SIG-M5 treated with dmso at 0.1 percent for 504 hours (cell line): ENCODE measurements at regions not wholly inside any gene's neighbourhood (a gene's known extent, or its start where the extent isn't known, plus 50 kb on each side); places are given as distances from the start of the nearest gene placed in this dataset.
"Not testable (repeated sequence)": the region's sequence is repeated elsewhere in the genome, so short reads cannot be mapped to it uniquely, and the experiment has no call there.

ENCODE experiments used
- DNase-seq: peaks from one replicate; lab custom pipeline; 2025; ENCODE audit not compliant: unreplicated experiment; lab: John Stamatoyannopoulos, UW

DNA sequence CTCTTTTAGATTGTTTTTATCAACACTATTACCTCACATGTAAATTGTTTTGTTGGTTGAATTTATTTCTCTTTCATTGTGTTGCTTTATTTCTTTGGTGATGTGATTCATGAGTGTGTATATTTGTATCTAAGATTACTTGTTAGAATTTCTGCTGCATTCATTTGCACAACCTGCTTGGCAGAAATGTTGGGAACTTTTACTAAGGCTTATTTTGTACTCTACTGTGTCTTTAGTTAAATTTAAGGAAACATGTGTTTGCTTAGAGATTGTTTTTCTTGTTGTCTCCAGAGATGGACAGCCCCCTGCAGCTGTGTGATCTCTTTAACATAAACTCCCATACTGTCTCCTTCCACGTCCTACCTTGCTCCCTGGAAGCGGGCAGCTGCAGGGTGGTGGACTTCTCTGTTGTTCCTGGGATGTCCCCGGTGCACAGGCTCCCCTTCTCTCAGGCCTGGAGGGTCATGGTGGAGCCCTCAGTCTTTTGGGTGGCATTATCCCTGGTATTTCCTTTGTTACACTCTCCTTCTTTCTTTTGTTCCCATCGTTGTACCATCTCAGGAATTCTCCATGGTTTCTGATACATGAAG is 212.0 kb upstream of the SPRY2 start:
- no peak for DNase-seq

DNA sequence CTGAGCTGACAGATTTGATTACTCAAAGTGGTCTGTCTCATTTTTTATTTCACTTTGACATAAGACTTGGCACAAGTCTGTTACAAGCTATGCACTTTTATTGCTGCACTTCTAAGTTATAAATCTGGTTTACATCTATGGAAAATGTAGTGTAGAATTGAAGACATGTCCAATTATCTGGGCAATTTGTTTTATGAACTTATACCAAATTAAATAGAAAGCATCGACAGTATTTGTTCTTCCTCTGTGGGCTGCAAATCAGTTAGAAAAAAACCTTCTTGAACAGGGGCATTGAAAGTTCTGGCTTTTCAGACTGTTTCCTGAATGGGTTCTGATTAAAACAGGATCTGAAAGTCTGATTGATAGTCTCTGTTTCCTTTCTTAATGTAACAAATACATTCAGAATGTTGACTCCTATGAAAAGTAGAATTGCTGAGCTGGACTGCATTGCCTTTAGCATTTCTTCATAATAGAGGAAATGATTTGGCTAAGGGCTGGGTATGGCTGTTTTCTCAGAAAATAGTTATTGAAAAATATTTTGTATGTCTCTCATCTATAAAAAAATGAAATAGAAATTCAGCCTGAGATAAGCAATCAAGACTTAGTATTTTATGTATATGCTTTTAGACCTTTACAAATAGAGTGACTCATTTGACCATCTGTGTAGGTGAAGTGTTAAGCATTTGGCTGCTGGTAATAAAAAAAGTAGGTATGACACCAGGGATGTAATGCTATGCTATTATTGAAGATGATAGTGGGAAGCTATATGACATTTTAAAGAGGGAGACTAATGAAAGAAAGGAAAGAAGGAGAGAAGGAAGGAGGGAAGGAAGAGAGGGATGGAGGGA is 210.9 kb upstream of the SPRY2 start:
- DNase-seq = no peak

DNA sequence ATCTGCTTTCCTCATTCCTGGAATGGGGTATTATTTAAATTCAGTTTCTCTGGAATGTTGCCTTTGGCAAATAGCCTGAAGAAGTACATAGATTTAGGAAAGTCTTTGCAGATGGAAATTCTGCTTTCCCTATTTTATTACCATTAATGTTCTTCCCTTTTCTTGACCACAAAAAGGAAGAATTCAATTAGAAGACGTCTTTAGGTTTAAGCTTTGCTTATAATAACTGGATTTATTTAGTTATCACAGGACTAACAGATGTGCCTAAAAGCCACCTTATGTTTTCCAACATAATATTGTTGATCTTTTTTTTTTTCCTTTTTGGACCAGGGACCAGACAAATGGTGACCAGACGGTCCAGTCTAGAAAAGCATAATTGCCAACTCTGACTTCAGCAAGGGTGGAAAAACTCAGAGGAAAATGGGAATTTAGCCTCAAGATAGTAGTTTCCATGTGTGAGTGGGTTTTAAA is 210.1 kb upstream of the SPRY2 start:
- no peak for DNase-seq

DNA sequence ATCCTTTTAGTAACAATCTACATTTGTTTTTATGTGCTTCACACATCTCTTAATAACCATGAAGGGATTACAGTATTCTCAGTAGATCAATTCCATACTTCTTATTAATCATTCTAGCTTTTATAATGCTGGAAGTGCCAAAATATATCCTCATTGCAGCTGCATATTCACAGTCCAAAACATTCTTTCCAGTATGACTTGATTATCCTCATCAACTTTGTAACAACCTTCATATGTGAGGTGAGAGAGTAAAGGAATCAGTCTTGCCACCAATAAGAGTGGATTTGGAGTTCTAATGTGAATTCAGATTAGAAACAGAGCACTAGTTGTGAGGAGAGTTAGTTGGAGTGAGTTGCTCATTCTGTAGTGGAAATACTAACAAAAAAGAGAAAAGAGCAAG is 208.0 kb upstream of the SPRY2 start:
- DNase-seq = no peak

DNA sequence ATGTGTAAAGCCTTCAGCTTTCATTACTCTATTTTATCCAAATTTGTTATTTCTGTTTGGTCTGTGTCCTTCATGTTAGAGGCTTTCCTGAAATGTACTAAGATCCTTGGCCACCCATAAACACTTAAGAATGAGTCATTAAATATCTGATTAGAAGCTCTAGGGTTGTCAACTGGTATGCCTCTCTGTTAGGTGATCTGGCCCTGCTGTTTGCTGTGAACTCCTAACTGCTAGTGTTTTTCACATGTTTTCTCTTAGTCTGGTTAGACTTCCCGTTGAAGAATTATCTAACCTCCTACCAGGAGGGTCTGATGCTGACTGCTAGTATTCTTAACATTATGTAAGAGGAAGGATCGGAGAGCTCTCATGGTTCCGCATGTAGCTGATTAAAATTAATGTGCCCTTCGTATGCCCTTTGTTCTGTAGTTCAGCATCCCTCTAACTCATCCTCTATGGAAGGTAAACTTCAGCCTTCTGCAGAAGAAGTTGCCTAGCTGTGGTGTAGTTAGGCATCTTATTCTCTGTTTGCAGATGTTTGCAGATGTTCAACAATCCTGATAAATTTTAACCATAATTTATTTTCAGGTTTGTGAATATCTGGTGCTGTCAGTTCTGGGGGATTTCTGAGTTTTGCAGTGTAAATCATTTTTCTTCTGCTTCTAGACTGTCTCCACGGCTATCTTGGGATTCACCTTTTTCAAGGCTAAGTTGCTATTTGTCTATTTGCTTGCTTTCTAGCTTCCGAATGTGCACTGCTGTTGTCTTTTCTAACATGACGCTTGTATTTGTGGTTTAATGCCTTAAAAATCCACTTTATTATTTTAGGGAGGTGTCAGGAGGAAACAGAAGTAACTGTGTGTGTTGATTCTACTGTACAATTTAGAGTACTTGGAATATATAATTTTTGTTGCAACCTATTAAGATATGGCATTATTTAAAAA is 207.2 kb upstream of the SPRY2 start:
- no peak for DNase-seq

DNA sequence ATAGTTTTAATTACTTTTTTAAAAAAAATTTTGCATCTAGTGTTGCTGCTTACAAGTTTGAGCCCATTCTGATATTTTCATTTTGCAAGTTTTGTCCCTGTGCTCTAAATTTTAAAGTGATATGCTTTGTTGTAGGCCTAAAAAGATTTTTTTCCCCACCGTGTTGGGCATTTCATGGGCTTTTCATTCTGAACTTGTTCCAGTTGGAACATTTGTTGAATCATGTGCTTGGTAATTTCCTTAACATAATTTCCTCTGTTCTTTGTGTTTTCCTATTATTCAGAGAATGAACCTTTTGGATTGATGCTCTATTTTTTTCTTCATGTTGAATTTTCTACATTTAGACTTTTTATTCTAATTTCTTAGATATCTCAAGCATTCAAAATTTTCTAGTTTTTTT is 206.4 kb upstream of the SPRY2 start:
- DNase-seq = no peak

DNA sequence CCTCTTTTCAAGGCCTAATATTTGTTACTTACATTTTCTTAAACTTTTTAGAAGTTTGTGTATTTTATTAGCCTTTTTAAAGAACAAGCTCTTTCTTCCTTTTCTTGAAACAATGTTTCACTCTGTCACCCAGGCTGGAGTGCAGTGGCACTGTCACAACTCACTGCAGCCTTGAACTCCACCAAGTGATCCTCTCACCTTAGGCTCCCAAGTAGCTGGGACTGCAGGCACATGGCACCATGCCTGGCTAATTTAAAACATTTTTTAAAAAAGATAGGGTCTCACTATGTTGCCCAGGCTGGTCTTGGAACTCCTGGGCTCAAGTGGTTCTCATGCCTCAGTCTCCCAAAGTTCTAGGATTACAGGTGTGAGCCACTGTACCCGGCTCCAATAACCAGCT is 192.2 kb upstream of the SPRY2 start:
- no peak for DNase-seq

DNA sequence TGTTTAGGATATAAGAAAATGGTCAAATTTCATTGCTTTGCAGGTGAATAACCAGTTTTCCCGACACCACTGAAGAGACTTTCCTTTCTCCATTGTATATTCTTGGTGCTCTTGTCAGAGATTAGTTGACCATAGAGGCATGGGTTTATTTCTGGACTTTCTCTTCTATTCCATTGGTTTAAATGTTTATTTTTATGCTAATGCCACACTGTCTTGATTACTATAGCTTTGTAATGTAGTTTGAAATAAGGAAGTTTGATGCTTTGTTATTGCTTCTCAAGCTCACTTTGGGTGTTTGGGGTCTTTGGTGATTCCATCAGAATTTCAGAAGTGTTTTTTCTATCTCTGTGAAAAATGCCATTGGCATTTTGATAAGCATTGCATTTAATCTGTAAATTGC is 190.0 kb upstream of the SPRY2 start:
- no peak for DNase-seq

DNA sequence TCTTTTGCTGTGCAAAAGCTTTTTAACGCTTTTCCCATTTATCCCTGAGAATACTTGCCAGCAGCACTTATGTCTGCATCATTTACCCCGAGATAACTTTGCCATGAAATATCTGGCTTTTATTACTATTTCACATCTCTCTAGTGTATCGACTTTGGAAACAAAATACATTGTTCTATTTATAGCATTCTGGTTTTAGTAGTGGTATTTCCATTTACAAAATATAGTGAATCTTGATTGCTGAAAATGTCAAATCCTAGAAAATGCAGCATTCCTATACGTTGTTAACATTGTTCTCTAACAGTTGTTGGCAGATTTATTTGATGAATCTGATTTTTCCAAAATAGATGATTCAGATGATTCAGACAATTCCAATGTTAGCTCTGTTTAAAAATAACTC is 189.3 kb upstream of the SPRY2 start:
- no peak for DNase-seq

DNA sequence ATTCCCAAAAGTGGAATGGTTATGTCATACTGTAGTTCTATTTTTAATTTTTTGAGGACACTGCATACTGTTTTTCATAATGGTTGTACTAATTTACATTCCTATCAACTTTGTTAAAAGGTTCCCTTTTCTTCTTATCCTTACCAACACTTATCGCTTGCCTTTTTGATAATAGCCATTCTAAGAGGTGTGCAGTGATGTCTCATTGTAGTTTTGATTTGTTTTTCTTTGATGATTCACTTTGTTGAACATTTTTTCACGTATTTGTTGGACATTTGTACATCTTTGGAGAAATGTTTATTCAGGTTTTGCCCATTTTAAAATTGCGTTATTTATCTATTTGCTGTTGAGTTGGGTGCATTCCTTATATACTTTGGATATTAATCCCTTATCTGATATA is 188.8 kb upstream of the SPRY2 start:
- DNase-seq = no peak

DNA sequence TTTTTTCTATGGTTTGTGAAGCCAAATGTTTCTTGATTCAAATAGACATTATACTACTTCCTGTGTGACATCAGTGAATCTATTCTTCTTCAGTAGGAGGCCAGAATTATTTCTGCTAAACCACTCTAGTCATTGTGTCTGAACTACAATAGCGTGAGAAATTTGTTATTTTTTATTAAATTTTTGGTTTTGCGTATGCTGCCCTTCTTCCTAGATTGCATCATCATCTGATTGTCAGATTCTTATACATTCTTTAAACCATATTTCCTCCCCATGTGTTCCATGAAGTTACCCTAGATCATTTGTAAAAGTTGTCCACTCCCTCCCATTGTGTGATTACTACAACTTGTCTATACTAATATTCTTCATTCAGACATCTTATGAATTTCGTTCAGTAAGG is 187.8 kb upstream of the SPRY2 start:
- no peak for DNase-seq

DNA sequence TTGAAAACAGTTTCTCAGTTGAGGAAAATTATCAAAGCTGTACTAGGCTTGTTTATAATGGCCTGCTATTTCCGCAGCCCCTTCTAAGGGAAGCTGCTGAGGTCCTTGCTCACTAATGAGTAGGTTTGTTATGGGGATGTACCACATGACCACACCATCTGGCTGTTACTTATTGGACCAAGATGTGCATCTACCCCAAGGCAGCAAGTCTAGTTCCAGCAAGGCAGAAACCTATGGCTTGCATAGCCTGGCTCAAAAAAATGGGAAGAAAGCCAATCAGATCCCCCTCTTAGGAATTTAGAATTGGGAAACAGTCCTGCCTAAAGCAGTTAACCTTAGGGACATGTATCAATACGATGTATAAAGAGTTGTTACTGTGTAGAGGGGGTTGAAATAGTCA is 186.5 kb upstream of the SPRY2 start:
- no peak for DNase-seq

DNA sequence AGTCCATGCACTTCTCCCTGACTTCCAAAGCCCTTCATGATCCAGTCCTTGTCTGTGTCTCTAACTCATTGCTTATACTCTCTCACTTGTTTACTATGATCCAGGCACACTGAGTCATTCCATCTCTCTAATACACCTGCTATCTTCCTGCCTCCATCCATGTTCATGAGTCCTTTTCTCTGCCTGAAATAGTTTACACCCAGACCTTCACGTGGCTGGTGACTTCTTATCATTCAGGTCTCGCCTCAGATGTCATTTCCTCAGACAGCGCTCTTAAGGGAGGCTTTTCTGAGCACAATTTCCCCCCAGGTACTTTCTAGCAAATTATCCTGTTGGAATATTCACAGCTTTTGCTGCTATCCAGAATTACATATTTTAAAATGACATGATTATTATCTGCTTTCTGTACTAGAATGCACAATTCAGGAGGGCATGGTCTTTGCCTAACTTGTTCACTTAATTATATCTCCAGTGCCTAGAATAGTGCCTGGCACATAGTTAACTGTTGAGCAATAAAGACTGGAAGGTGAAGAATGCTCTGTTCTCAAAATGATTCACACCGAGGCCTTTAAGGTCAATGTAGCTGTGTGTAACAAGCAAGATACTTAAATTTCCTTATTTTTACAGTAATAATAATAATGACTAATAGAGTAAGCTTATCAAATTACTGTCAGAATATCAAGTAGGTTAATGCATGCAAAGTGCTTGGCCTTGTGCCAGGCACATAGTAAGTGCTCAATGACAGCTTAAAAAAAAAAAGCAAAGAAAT is 183.7 kb upstream of the SPRY2 start:
- DNase-seq = no peak

DNA sequence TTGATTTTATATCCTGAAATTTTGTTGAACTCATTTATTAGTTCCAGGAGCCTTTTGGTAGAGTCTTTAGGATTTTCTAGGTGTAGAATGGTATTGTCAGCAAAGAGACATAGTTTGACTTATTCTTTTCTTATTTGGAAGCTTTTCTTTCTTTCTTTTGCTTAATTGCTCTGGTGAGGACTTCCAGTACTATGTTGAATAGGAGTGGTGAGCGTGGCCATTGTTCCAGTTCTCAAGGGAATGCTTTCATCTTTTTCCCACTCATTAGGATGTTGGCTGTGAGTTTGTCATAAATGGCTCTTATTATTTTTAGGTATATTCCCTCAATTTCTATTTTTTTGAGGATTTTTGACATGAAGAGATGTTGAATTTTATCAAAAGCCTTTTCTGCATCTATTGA is 182.2 kb upstream of the SPRY2 start:
- no peak for DNase-seq

DNA sequence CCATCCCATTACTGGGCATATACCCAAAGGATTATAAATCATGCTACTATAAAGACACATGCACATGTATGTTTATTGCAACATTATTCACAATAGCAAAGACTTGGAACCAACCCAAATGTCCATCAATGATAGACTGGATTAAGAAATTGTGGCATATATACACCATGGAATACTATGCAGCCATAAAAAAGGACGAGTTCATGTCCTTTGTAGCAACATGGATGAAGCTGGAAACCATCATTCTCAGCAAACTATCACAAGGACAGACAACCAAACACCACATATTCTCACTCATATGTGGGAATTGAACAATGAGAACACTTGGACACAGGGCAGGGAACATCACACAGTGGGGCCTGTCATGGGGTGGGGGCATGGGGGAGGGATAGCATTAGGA is 181.5 kb upstream of the SPRY2 start:
- DNase-seq = not testable (repeated sequence)

DNA sequence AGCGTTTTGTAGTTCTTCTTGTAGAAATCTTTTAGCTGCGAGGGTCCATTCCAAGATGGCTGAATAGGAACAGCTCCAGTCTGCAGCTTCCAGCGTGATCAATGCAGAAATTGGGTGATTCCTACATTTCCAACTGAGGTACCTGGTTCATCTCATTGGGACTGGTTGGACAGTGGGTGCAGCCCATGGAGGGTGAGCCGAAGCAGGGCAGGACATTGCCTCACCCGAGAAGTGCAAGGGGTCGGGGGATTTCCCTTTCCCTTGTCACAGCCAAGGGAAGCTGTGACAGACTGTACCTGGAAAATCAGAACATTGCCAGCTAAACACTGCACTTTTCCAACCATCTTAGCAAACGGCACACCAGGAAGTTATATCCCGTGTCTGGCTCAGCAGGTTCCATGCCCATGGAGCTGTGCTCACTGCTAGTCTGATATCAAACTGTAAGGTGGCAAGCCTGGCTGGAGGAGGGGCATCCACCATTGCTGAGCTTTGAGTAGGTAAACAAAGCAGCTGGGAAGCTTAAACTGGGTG is 176.0 kb upstream of the SPRY2 start:
- DNase-seq = no peak

DNA sequence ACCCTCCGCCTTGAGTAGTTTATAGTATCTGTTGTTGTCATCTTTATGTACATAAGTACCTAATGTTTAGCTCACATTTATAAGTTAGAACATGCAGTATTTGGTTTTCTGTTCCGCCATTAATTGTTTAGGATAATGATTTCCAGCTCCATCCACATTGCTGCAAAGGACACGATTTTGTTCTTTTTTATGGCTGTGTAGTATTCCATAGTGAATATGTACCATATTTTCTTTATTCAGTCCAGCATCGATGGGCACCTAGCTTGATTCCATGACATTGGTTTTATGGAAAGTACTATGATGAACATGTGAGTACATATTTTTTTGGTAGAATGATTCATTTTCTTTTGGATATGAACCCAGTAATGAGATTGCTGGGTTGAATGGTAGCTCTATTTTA is 174.4 kb upstream of the SPRY2 start:
- no peak for DNase-seq

DNA sequence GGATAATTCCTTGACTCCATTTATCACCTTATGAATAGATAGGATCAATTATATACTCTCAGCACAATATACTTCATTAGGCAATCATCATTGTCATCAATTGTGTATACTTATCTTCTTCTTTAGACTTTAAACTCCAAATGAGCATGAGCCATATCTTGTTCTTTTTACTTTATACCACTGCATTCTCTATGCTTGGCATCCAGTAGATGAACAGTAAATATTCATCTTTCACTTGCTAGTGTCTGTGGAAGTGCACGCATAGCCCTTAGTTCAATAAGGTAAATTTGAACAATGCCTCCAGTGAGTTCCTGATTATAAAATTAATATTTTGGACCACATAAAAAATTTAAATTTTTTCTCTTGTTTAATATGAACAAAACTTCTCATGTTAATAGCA is 172.3 kb upstream of the SPRY2 start:
- DNase-seq = no peak

DNA sequence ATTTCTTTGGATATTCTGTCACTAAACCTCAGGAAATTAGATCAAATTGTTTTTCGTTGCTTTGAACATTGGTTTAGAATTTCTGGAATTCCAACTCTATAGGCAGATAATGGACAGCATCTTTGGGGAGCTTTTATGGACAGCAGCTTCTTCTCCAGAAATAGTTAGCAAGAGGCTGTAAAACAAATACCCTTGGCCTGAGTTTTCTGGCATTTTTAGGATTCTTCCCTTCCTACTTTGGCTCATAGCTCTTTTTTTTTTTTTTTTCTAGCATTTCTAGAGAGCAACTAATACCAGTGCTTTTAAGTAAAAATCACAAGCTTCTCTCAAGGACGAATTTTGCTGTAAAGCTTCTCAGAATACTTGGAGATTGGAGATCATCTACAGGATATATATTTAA is 169.8 kb upstream of the SPRY2 start:
- no peak for DNase-seq

DNA sequence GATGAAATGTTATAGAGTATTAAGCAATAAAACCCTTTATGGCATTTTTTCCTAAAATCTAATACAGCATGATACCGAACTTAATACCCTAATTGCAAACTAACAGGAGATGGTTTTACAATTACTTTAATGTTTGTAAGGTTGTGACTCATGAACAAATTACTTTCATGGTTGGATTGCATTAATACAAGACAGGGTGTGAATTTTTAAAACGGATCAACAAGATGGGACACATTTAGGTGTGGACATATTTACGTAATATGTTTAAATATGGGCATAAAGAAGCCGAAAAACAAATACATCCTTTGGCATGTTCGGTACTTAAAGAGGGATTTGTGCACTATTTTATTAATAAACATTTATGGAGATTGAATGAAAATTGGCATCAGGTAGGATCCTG is 168.3 kb upstream of the SPRY2 start:
- no peak for DNase-seq

DNA sequence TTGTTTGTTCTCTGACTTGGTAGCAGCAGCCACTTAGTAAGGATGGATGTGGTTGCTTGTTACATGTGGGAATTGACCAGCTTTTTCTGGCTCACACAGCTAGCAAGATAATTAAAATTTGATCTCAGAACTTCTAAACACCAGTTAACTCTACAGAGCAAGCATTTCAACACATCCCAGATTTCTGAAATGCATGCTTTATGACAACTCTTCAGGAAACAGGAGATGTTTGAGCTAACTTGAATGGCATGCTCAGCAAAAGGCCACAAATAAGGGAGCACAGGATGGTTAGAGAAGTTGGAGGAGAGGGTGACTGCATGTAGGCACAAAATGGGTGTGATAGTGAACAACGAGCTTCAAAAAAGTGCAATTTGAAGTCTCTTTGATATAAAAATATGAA is 167.1 kb upstream of the SPRY2 start:
- DNase-seq = no peak
